Motor neuron (in vitro differentiated cells): ENCODE measurements at regions not wholly inside any gene's neighbourhood (a gene's known extent, or its start where the extent isn't known, plus 50 kb on each side); places are given as distances from the start of the nearest gene placed in this dataset.
A peak's percentile ranks its signal among the peaks of the same experiment; 100 is the strongest.

ENCODE experiments used
- ATAC-seq, 8 experiments: fragments of 200-7000 bp; cut with Tn5 transposase; replicated peaks in 6 of 8; 2 replicates each; pipeline ENCODE4 v1.8.0; 2021; ENCODE audit warnings: mild to moderate bottlenecking in 8 of 8, moderate library complexity in 8 of 8
- H3K27ac ChIP-seq, 2 donors: fragments of 250-450 bp; sonication (Bioruptor Pico); 2 replicates each; pipeline ENCODE4 v1.9.0; 2021; ENCODE audit warnings: antibody characterized with exemption in 2 of 2, mild to moderate bottlenecking in 2 of 2, moderate library complexity in 1 of 2
- H3K4me1 ChIP-seq, 2 donors: fragments of 250-450 bp; sonication (Bioruptor Pico); replicated peaks in 1 of 2; 2 replicates each; pipeline ENCODE4 v1.6.1; 2021; ENCODE audit warnings: antibody characterized with exemption in 2 of 2, mild to moderate bottlenecking in 2 of 2, moderate library complexity in 1 of 2
- H3K4me3 ChIP-seq, 5 donors: fragments of 250-450 bp; sonication (Bioruptor Pico); 2 replicates each; pipeline ENCODE4 v1.9.0; 2021; ENCODE audit warnings: antibody characterized with exemption in 5 of 5, mild to moderate bottlenecking in 5 of 5, moderate library complexity in 4 of 5
- WGBS, 10 experiments: fragments of 450-650 bp; shearing (Covaris generic); methylation state at CpG; one replicate each; pipeline ENCODE4 v1.0.0; 2022; 5-methylcytosine and 5-hydroxymethylcytosine counted together
- in situ Hi-C, 9 experiments: fragments of 400-800 bp; cut with MboI; loops; one replicate each; pipeline ENCODE4 v1.15.0; 2021; ENCODE audit warnings: low sequenced_read_pairs in 9 of 9, low pct_unique_long_range_greater_than_20kb in 2 of 9; ENCODE audit not compliant: unreplicated experiment in 9 of 9

DNA sequence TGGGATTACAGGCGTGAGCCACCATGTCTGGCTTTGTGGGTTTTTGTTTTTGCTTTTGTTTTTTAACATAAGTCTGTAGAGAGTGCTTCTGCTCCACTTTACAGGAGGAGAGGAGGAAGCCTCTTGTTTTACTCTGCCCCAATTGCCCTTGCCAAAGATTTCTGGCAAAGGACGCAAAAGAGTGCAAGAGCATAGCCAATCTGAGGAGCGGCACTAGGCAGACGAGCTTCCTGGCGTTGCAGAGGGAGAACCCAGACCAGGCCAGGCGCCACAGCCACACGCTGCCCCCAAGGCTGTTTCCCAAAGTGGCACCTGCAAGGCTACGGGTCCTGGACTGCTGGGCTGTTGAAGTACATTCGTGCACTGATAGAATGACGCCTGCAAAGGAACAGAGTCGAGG lies 96.2 kb downstream of the BBS10 start:
- WGBS, 10 experiments = 55 to 100% (median 93%) methylated on average over 1 to 7 of the region's 11 CpGs; no CpG with 5 or more reads in 2 of the 10 experiments

DNA sequence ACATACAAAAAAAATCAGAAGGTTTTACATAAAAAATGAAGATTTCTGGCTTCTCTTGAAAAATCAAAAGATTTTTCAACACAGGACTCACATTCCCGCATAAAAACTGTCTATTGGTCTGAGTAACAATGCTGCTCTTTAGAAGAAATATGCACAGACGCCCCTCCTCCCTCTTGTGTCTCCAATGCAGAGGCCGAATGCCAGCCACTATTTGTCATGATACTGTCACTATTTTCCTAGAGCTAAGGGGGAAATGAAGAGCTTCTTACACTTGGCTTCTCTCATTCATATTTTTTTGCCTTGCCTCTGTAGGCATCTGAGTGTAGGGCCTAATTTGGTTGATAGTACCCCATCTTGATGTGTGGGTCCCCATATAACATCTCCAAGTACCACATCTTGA lies 98.0 kb downstream of the BBS10 start:
- in situ Hi-C loops = no loop called here
- WGBS, 10 experiments = 6 to 44% (median 20%) methylated on average over 1 to 3 of the region's 3 CpGs; no CpG with 5 or more reads in 2 of the 10 experiments
- peak in 7 of 8 experiments; percentile 61 to 93 (median 79) for ATAC-seq
- H3K4me1 ChIP-seq = peaks cover 8 to 21% of the 10 kb centered on the region in 2 donors
- peak overlapping the region in 1 of 2 donors; percentile 5 for H3K27ac ChIP-seq
- no peak overlapping the region for H3K4me3 ChIP-seq

More for the DNA sequence above, 96.2 kb downstream of the BBS10 start:
- Histone ChIP-seq H3K4me1 (peaks cover 8 to 21% of the 10 kb centered on the region in 2 donors), H3K27ac (no peak overlapping the region), H3K4me3 (no peak overlapping the region)
- no peak for ATAC-seq
- in situ Hi-C loops = no loop called here

DNA sequence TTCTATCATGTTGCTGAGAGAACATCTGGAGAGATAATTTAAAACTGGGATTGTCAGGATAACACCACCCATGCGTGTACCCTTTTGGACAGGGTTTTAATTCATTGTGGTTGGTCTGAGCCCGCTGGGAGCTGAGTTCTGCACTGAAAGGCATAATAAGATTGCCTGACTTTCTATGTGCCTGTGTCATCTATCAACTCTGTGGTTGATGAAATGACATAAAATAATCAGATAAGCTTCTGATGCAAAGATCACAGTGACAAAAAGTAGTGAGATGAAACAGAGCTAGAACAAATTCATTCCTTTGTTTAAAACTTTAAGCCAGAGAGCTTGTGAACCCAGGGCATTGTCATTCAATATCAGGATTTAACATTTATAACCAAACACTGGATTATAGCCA lies 98.7 kb downstream of the BBS10 start:
- ATAC-seq = peak in 4 of 8 experiments; percentile 39 to 68 (median 58)
- in situ Hi-C loops = no loop called here
- WGBS, 10 experiments = 30 to 70% (median 44%) methylated on average over 1 to 2 of the region's 2 CpGs; no CpG with 5 or more reads in 2 of the 10 experiments

DNA sequence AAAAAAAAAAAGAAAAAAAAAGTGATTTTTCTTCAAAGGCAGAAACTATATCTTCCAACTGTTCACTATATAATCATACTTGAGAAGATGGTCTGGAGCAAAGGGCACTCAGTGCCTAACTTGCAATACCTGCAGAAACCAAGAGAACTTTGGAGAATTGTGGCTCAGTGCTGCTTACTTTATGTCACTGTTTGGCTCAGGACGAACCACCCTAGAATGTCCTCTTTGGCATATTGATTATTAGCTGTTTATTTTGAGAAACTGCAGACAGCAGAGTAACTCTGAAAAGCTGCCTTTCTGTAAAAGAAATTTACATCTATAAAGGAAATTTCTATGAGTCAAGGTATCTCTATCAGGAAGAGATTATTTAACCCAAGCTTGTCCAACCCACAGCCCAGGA lies 100.2 kb downstream of the BBS10 start:
- Histone ChIP-seq H3K27ac (no peak overlapping the region), H3K4me1 (peaks cover 8 to 21% of the 10 kb centered on the region in 2 donors), H3K4me3 (no peak overlapping the region)
- in situ Hi-C loops = no loop called here
- whole genome bisulfite sequencing, 10 experiments = 0 to 100% (median 80%) methylated on average over 1 of the region's 1 CpG; no CpG with 5 or more reads in 3 of the 10 experiments
- ATAC-seq = no peak

More for the DNA sequence above, 98.7 kb downstream of the BBS10 start:
- H3K4me1 ChIP-seq = peaks cover 8 to 21% of the 10 kb centered on the region in 2 donors
- no peak overlapping the region for H3K27ac ChIP-seq
- H3K4me3 ChIP-seq = no peak overlapping the region

DNA sequence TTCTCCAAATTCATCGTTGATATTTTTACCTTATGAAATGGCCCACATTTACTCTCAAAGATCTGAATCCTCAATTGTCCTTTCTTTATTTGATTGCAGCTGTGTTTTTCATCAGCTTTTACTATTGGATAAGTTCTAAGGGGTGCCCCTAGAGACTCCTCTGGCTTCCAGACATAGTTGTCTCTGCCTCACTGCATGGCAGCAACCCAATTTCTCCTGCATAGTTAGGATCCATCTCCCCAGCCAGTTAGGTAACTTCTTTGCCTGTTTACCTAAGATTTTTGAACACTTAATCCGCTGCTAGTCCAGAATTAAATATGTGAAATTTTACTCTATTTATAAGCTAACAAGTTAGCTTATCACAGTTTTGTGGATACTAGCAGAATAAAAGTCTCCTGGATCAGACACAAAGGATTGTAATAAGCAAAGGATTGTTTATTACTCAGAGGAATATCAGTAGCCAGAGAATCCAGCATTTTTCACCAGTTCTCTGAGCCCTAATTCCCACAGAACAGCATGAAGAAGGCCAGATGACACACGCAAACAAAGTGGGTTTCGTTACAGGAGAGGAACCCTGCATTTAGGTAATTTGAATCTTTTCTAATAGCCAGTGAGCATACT lies 101.1 kb downstream of the BBS10 start:
- 44 to 97% (median 85%) methylated on average over 1 to 4 of the region's 4 CpGs; no CpG with 5 or more reads in 2 of the 10 experiments for WGBS, 10 experiments
- Histone ChIP-seq H3K27ac (no peak overlapping the region), H3K4me3 (no peak overlapping the region), H3K4me1 (peaks cover 8 to 21% of the 10 kb centered on the region in 2 donors)
- in situ Hi-C loops = no loop called here
- ATAC-seq = no peak

DNA sequence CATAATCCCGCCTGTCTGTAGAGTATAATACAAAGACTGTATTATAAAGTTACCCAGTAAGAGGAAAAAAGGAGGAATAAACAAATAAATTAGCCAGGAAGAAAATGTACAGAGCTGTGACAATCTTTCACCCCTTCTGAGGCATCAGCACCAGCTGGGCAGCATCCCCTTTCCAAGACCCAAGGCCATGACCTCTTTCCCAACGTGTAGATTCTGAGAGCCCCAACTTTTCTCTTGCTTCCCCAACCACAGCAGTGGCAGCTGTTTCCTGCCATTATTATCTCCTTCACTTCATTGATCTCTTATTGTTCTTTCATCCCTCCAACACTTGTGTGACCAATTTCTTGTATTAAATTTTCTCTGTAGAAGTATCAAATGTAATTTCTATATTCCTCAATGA lies 101.6 kb downstream of the BBS10 start:
- in situ Hi-C loops = no loop called here
- no peak for ATAC-seq
- peaks cover 8 to 21% of the 10 kb centered on the region in 2 donors for H3K4me1 ChIP-seq
- H3K27ac ChIP-seq = no peak overlapping the region
- WGBS, 10 experiments = 38 to 96% (median 46%) methylated on average over 1 to 2 of the region's 2 CpGs; no CpG with 5 or more reads in 2 of the 10 experiments
- no peak overlapping the region for H3K4me3 ChIP-seq

DNA sequence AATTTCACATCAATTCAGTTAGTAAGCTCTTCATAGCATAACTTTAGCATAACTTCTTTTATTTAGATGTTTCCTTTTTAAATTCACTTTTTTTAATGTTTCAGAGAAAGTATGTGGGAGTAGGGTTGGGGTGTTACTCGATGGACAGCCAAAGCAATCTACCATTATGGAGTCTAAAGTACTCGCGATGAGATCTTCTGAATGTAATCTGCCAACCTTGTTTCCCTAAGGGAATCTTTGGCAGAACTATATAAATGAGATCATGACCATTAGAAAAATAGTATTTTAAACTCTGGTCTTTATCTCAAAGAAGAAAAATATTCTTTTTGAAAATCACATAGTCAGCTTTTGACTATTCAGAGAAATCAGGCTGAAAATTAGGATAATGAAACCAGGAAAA lies 103.9 kb downstream of the BBS10 start:
- H3K4me1 ChIP-seq = peaks cover 0 to 6% of the 10 kb centered on the region in 2 donors
- no peak overlapping the region for H3K27ac ChIP-seq
- in situ Hi-C loops = no loop called here
- no peak for ATAC-seq
- WGBS, 10 experiments = 40 to 93% (median 80%) methylated on average over 1 to 3 of the region's 3 CpGs; no CpG with 5 or more reads in 1 of the 10 experiments
- H3K4me3 ChIP-seq = no peak overlapping the region

DNA sequence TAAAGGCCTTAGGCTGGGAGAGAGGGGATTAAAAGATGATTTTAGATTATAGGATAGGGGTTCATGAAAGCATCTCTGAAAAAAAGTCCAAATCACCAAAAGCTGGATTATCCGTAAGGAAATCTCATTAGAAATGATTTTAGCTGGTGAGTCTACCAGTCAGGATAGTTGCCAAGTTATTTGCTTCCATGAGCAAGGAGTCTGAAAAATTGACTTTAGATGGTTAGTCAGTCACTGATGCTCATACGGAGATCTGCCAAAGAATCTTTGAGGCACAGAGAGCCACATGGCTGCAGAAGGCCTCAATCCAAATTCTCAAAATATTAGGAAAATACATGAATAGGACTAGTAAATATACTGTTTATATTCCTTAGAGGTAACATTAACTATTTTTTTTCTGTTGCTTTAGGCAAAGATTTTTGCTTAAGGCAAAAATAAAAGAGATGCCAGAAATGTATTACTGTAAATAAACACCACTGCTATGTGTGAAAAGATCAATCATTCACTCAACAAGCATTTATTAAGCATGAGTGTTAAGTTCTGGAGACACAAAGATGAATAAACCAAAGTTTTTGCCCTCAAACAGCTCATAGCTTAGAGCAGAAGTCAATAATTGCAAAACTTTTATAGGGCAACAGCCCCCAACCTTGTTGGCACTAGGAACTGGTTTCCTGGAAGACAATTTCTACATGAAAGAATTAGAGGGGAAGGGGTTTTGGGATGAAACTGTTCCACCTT lies 105.2 kb downstream of the BBS10 start:
- 8 to 100% (median 86%) methylated on average over 1 to 2 of the region's 2 CpGs; no CpG with 5 or more reads in 1 of the 10 experiments for WGBS, 10 experiments
- no peak overlapping the region for H3K4me3 ChIP-seq
- no peak for ATAC-seq
- no peak overlapping the region for H3K27ac ChIP-seq
- H3K4me1 ChIP-seq = no peaks in the 10 kb centered on the region
- in situ Hi-C loops = no loop called here

DNA sequence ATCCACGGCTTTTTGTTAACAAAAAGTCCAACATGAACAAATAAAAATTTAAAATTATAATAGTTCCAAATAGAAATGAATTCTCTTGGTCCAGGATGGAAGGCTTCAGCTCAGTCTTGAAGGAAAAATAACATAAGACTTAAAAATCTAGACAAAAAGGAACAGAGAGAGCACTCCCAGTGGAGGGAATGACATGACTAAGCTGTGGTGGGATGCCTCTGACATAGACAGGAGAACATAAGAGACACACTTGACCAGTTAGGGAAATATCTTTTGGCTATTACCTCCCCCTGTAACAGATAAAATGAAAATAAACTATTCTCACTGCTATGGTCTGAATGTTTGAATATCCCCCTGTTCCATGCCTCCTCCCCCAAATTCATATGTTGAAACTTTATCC lies 106.8 kb downstream of the BBS10 start:
- no peak for ATAC-seq
- no peak overlapping the region for H3K27ac ChIP-seq
- no peak overlapping the region for H3K4me3 ChIP-seq
- 67 to 100% (median 90%) methylated on average over 1 of the region's 1 CpG; no CpG with 5 or more reads in 1 of the 10 experiments for WGBS, 10 experiments
- H3K4me1 ChIP-seq = no peaks in the 10 kb centered on the region
- in situ Hi-C loops = no loop called here

DNA sequence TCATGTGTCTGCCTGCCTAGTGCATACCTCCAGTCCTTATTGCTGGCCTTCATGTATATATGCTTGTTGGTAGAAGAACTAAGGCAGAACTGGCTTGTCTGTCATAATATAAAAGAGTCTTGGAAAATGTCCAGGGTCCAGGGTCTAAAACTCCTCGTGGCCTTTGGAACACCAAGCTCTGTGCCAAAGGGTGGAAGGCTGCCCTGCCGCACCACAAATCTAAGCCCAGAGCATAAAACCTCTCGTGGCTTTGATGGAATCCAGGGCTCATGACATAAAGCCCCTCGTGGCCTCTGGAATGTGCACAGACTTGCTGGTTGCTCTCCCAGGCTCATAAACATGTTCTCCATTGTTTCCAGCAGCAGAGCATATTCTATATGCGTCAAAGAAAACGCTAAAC lies 107.9 kb downstream of the BBS10 start:
- no peak for ATAC-seq
- Histone ChIP-seq H3K4me1 (no peaks in the 10 kb centered on the region), H3K4me3 (no peak overlapping the region), H3K27ac (no peak overlapping the region)
- in situ Hi-C loops = no loop called here
- 17 to 100% (median 95%) methylated on average over 1 to 6 of the region's 6 CpGs; no CpG with 5 or more reads in 2 of the 10 experiments for WGBS, 10 experiments

DNA sequence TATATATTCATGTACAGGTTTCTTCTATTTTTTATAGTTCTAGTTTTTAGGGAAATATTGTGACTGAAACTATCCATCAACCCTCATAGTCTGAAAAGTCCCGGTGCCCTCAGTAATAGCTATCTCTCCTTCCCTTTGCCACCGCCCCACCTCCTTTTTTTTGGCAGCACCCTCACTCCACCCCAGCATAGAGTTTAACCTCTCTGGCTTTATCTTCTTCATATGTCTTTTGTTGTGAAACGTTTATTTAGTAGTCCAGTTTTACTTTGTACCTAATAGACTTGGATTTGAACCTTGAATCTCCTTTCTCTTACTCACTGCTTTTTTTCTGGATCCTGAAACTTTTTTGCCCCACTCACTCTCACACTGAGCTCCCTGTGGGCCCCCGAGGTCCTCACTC lies 109.5 kb downstream of the BBS10 start:
- H3K27ac ChIP-seq = no peak overlapping the region
- ATAC-seq = no peak
- no peak overlapping the region for H3K4me3 ChIP-seq
- no peaks in the 10 kb centered on the region for H3K4me1 ChIP-seq
- 44 to 100% (median 70%) methylated on average over 1 to 4 of the region's 4 CpGs for WGBS, 10 experiments
- in situ Hi-C loops = no loop called here

DNA sequence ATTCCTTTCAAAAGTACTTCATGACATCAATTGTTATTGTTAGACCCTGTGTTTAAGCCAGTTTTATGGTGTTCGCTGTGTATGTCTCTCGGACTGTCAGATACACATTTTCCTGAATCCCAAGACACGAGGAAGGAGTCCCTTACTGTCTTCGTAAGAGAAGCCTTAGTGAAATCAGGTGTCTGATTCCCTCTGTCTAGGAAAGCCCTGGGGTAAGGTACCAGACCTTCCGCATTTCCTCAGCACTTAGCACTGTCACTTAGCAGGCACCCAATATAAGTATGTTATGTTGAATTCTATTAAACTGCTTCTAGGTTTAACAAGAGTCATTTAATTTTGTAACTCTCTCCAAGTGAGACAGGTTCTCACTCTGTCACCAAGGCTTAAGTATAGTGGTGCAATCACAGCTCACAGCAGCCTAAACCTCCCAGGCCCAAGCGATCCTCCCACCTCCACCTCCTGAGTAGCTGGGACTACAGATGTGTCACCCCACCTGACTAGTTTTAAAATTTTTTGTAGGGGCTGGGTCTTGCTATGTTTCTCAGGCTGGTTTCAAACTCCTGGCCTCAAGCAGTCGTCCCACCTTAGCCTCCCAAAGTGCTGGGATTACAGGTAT lies 111.0 kb downstream of the BBS10 start:
- 73 to 100% (median 86%) methylated on average over 2 to 6 of the region's 7 CpGs; no CpG with 5 or more reads in 2 of the 10 experiments for WGBS, 10 experiments
- no peak overlapping the region for H3K4me3 ChIP-seq
- no peaks in the 10 kb centered on the region for H3K4me1 ChIP-seq
- ATAC-seq = no peak
- no peak overlapping the region for H3K27ac ChIP-seq
- in situ Hi-C loops = no loop called here

DNA sequence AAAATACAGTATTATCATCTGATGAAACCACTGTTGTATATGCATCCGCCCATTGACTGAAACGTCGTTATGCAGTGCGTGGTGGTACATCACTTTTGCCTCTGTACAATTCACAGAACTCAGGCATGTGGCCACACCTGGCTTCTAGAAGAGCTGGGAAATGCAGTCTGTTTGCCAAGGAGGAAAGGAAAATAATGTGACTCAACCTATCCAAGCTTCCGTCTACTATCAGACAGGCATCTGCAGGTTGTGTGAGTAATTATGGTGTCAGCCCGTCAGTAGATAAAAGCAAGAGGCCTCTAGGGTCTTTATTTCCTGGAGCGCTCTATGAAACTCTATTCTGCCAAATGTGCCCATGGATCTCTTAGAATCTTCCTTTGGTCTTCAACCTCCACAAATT lies 111.6 kb downstream of the BBS10 start:
- Histone ChIP-seq H3K4me1 (no peaks in the 10 kb centered on the region), H3K27ac (no peak overlapping the region), H3K4me3 (no peak overlapping the region)
- in situ Hi-C loops = no loop called here
- ATAC-seq = no peak
- 66 to 100% (median 95%) methylated on average over 1 to 7 of the region's 7 CpGs; no CpG with 5 or more reads in 2 of the 10 experiments for WGBS, 10 experiments
